Aorta (tissue), 5 donors: ENCODE measurements at regions not wholly inside any gene's neighbourhood (a gene's known extent, or its start where the extent isn't known, plus 50 kb on each side); places are given as distances from the start of the nearest gene placed in this dataset.

Experiments used
- ATAC-seq: fragments of 200-7000 bp; cut with Tn5 transposase; one replicate; pipeline ENCODE4 v1.9.1; 2022; ENCODE audit warnings: moderate library complexity; ENCODE audit not compliant: low FRiP score
- DNase-seq, 2 donors: peaks; one replicate each; pipeline ENCODE4 v3.0.0-alpha.2; 2020
- H3K27ac ChIP-seq, 2 donors: one replicate each; pipeline ENCODE4 v1.5.1; 2013; ENCODE audit warnings: low read length in 2 of 2, mild to moderate bottlenecking in 2 of 2, moderate library complexity in 2 of 2, control low read depth in 1 of 2, inconsistent platforms in 1 of 2, low read depth in 1 of 2
- H3K27me3 ChIP-seq, 2 donors: one replicate each; pipeline ENCODE4 v1.6.1; 2013; ENCODE audit warnings: control low read depth in 1 of 2, low read length in 1 of 2, mild to moderate bottlenecking in 1 of 2, moderate library complexity in 1 of 2; ENCODE audit not compliant: insufficient read depth in 2 of 2, control insufficient read depth in 1 of 2
- H3K36me3 ChIP-seq, 2 donors: one replicate each; pipeline ENCODE4 v1.6.1; 2013; ENCODE audit warnings: control low read depth in 1 of 2, low read length in 1 of 2, mild to moderate bottlenecking in 1 of 2; ENCODE audit not compliant: insufficient read depth in 2 of 2, control insufficient read depth in 1 of 2
- H3K4me1 ChIP-seq, 2 donors: one replicate each; pipeline ENCODE4 v1.6.1; 2013; ENCODE audit warnings: low read length in 2 of 2, control low read depth in 1 of 2, mild to moderate bottlenecking in 1 of 2, moderate library complexity in 1 of 2; ENCODE audit not compliant: insufficient read depth in 2 of 2, control insufficient read depth in 1 of 2
- H3K4me3 ChIP-seq, 2 donors: one replicate each; pipeline ENCODE4 v1.5.1; 2013; ENCODE audit warnings: low read length in 2 of 2, control low read depth in 1 of 2, mild to moderate bottlenecking in 1 of 2
- H3K9me3 ChIP-seq: one replicate; pipeline ENCODE4 v1.6.1; 2013; ENCODE audit warnings: mild to moderate bottlenecking, low read length; ENCODE audit not compliant: control insufficient read depth
- WGBS, 2 donors: extraction: QIAGEN DNeasy Blood & Tissue Kit; methylation state at CpG; one replicate each; pipeline ENCODE4 v1.1.7; 2013; 5-methylcytosine and 5-hydroxymethylcytosine counted together
- intact Hi-C, 2 donors: fragments of 100-400 bp; cut with DNase I; formaldehyde crosslinking; loops; one replicate each; pipeline versions ENCODE4 v1.14.2 to v1.15.0; 2022
- donor health status: healthy with polysubstance abuse.
- donor health status: Bipolar disorder and iron deficiency.
- donor health status: DM: no; HTN: no; CAD: no.
- donor health status: DM: no; HTN: no; CAD: no.
- donor health status: DM: yes; HTN: yes; CAD: no.

GRCh38 chr15:27702581-27702980 lies 396.5 kb downstream of the OCA2 start:
- H3K9me3 ChIP-seq, result peaks cover 4% of the 10 kb centered on the region
- intact Hi-C loops, result loop anchor here in 1 of 2 donors (10.0 kb wide), 1 partner anchor 278 kb away; no protein-coding TSS in a partner anchor
- H3K4me3 ChIP-seq, result no peak overlapping the region
- no peaks in the 10 kb centered on the region for H3K36me3 ChIP-seq
- DNase-seq, result no peak
- WGBS, 2 donors, result 74 to 80% methylated on average over 4 of the region's 4 CpGs
- H3K4me1 ChIP-seq, result no peaks in the 10 kb centered on the region
- no peak overlapping the region for H3K27ac ChIP-seq
- no peak for ATAC-seq
- H3K27me3 ChIP-seq, result no peaks in the 10 kb centered on the region

- no peak for ATAC-seq
Observed at GRCh38 chr15:27701956-27702355, 397.2 kb downstream of the OCA2 start.

GRCh38 chr15:27701014-27701413 lies 398.1 kb downstream of the OCA2 start:
- intact Hi-C loops, result loop anchor here in 1 of 2 donors (10.0 kb wide), 1 partner anchor 276 kb away; no protein-coding TSS in a partner anchor
- DNase-seq (no peak), ATAC-seq (no peak)
- 79 to 82% methylated on average over 3 of the region's 3 CpGs for WGBS, 2 donors
- Histone ChIP-seq H3K27ac (no peak overlapping the region), H3K9me3 (peaks cover 2% of the 10 kb centered on the region), H3K4me1 (no peaks in the 10 kb centered on the region), H3K36me3 (no peaks in the 10 kb centered on the region), H3K4me3 (no peak overlapping the region), H3K27me3 (no peaks in the 10 kb centered on the region)

More at GRCh38 chr15:27701956-27702355, 397.2 kb downstream of the OCA2 start:
- Histone ChIP-seq H3K9me3 (peaks cover 3% of the 10 kb centered on the region), H3K36me3 (no peaks in the 10 kb centered on the region), H3K27ac (no peak overlapping the region), H3K27me3 (no peaks in the 10 kb centered on the region), H3K4me3 (no peak overlapping the region), H3K4me1 (no peaks in the 10 kb centered on the region)
- no peak for DNase-seq
- intact Hi-C loops, result loop anchor here in 1 of 2 donors (10.0 kb wide), 1 partner anchor 277 kb away; no protein-coding TSS in a partner anchor
- 84 to 86% methylated on average over 11 of the region's 11 CpGs for WGBS, 2 donors

- DNase-seq (no peak), ATAC-seq (no peak)
- no peaks in the 10 kb centered on the region for H3K4me1 ChIP-seq
- H3K27ac ChIP-seq, result no peak overlapping the region
- intact Hi-C loops, result loop anchor here in 1 of 2 donors (10.0 kb wide), 1 partner anchor 275 kb away; no protein-coding TSS in a partner anchor
- 32 to 35% methylated on average over 4 of the region's 4 CpGs for WGBS, 2 donors
- peaks cover 2% of the 10 kb centered on the region for H3K9me3 ChIP-seq
- H3K36me3 ChIP-seq, result no peaks in the 10 kb centered on the region
- no peak overlapping the region for H3K4me3 ChIP-seq
- no peaks in the 10 kb centered on the region for H3K27me3 ChIP-seq
Observed at GRCh38 chr15:27699699-27700098, 399.4 kb downstream of the OCA2 start.

GRCh38 chr15:27696530-27696929 lies 402.6 kb downstream of the OCA2 start:
- Histone ChIP-seq H3K27ac (no peak overlapping the region), H3K9me3 (no peaks in the 10 kb centered on the region), H3K36me3 (no peaks in the 10 kb centered on the region), H3K4me3 (no peak overlapping the region), H3K4me1 (no peaks in the 10 kb centered on the region), H3K27me3 (no peaks in the 10 kb centered on the region)
- ATAC-seq (no peak), DNase-seq (no peak)
- intact Hi-C loops, result no loop called here
- 49 to 71% methylated on average over 4 of the region's 4 CpGs for WGBS, 2 donors

GRCh38 chr15:27695726-27696125 lies 403.4 kb downstream of the OCA2 start:
- H3K36me3 ChIP-seq, result no peaks in the 10 kb centered on the region
- DNase-seq (no peak), ATAC-seq (no peak)
- intact Hi-C loops, result no loop called here
- no peaks in the 10 kb centered on the region for H3K4me1 ChIP-seq
- 84 to 87% methylated on average over 2 of the region's 2 CpGs for WGBS, 2 donors
- H3K9me3 ChIP-seq, result no peaks in the 10 kb centered on the region
- H3K4me3 ChIP-seq, result no peak overlapping the region
- no peaks in the 10 kb centered on the region for H3K27me3 ChIP-seq
- no peak overlapping the region for H3K27ac ChIP-seq

- no peaks in the 10 kb centered on the region for H3K9me3 ChIP-seq
- no peak for DNase-seq
- H3K27me3 ChIP-seq, result no peaks in the 10 kb centered on the region
- no peak overlapping the region for H3K4me3 ChIP-seq
- no peaks in the 10 kb centered on the region for H3K36me3 ChIP-seq
- no peak for ATAC-seq
- intact Hi-C loops, result no loop called here
- WGBS, 2 donors, result 31 to 45% methylated on average over 6 of the region's 6 CpGs
- no peak overlapping the region for H3K27ac ChIP-seq
- no peaks in the 10 kb centered on the region for H3K4me1 ChIP-seq
Observed at GRCh38 chr15:27694506-27695087, 404.5 kb downstream of the OCA2 start.

- Histone ChIP-seq H3K4me3 (no peak overlapping the region), H3K9me3 (no peaks in the 10 kb centered on the region), H3K4me1 (no peaks in the 10 kb centered on the region), H3K27me3 (no peaks in the 10 kb centered on the region), H3K36me3 (no peaks in the 10 kb centered on the region), H3K27ac (no peak overlapping the region)
- ATAC-seq (no peak), DNase-seq (no peak)
- intact Hi-C loops, result no loop called here
- 78 to 81% methylated on average over 2 of the region's 2 CpGs for WGBS, 2 donors
Observed at GRCh38 chr15:27693280-27693679, 405.8 kb downstream of the OCA2 start.

GRCh38 chr15:27692438-27692837 lies 406.7 kb downstream of the OCA2 start:
- ATAC-seq (no peak), DNase-seq (no peak)

More at GRCh38 chr15:27692438-27692837, 406.7 kb downstream of the OCA2 start:
- intact Hi-C loops, result no loop called here
- H3K27me3 ChIP-seq, result no peaks in the 10 kb centered on the region
- H3K4me1 ChIP-seq, result no peaks in the 10 kb centered on the region
- WGBS, 2 donors, result 90 to 95% methylated on average over 5 of the region's 5 CpGs
- no peaks in the 10 kb centered on the region for H3K36me3 ChIP-seq
- H3K9me3 ChIP-seq, result no peaks in the 10 kb centered on the region
- no peak overlapping the region for H3K4me3 ChIP-seq
- H3K27ac ChIP-seq, result no peak overlapping the region
